ENCODE measurements at regions not wholly inside any gene's neighbourhood (a gene's known extent, or its start where the extent isn't known, plus 50 kb on each side); places are given as distances from the start of the nearest gene placed in this dataset.

DNA sequence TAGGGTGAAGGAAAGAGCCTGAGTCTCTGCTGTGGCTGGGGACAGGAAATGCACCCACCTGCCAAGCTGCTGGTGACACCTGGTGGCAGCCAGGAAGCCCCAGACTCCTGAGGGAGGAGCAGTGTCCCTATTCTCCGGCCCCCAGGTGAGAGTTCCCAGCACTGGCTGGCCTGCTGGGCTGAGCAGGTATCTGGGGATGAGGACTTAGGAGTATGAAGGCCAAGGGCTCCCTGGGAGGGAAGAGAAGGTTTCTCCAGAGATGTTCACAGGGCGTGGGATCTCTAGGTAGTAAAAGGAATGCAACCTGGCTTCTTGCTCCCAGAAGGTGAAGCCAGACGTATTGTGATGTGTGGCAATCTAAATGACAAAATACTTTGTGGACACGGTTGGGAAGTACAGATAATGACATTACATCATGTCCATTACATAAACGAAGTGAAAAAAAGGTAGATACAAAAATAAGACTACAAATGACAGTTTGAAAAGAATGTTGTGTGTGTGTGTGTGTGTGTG, 75.8 kb upstream of the SLC1A4 start:
- no peak overlapping the region for H2AFZ ChIP-seq (ENCODE audit: low read depth, low read length)
- peak overlapping the region; percentile 93; the same call in 1 of the 2 replicates for H3K27ac ChIP-seq (ENCODE audit: low read length)
- H3K4me2 ChIP-seq (ENCODE audit: low read length) = peak overlapping the region; percentile 71
- no peaks in the 10 kb centered on the region for H4K20me1 ChIP-seq (ENCODE audit: insufficient read depth, low read length)
- peak overlapping the region; percentile 49; the same call in 1 of the 2 replicates for H3K4me3 ChIP-seq (ENCODE audit: low read length)
- peak overlapping the region; percentile 65; the same call in 1 of the 2 replicates for H3K9ac ChIP-seq (ENCODE audit: low read length)
- no peaks in the 10 kb centered on the region for H3K36me3 ChIP-seq (replicated peaks; ENCODE audit: low read depth, low read length)
- H3K27me3 ChIP-seq (ENCODE audit: low read depth, low read length) = no peaks in the 10 kb centered on the region
- H3K4me1 ChIP-seq (ENCODE audit: low read length) = peaks cover 66% of the 10 kb centered on the region
- H3K79me2 ChIP-seq (ENCODE audit: low read length) = no peaks in the 10 kb centered on the region
- no peaks in the 10 kb centered on the region for H3K9me3 ChIP-seq (ENCODE audit: insufficient read depth, low read length)
- TF ChIP-seq, protein P1, sequence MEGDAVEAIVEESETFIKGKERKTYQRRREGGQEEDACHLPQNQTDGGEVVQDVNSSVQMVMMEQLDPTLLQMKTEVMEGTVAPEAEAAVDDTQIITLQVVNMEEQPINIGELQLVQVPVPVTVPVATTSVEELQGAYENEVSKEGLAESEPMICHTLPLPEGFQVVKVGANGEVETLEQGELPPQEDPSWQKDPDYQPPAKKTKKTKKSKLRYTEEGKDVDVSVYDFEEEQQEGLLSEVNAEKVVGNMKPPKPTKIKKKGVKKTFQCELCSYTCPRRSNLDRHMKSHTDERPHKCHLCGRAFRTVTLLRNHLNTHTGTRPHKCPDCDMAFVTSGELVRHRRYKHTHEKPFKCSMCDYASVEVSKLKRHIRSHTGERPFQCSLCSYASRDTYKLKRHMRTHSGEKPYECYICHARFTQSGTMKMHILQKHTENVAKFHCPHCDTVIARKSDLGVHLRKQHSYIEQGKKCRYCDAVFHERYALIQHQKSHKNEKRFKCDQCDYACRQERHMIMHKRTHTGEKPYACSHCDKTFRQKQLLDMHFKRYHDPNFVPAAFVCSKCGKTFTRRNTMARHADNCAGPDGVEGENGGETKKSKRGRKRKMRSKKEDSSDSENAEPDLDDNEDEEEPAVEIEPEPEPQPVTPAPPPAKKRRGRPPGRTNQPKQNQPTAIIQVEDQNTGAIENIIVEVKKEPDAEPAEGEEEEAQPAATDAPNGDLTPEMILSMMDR (IDR thresholded peaks at IDR 0.05; ENCODE audit: low read depth, low read length) = peak; percentile 76
- no peak for TF ChIP-seq EZH2phosphoT487 (IDR thresholded peaks at IDR 0.05; ENCODE audit: low read depth)

DNA sequence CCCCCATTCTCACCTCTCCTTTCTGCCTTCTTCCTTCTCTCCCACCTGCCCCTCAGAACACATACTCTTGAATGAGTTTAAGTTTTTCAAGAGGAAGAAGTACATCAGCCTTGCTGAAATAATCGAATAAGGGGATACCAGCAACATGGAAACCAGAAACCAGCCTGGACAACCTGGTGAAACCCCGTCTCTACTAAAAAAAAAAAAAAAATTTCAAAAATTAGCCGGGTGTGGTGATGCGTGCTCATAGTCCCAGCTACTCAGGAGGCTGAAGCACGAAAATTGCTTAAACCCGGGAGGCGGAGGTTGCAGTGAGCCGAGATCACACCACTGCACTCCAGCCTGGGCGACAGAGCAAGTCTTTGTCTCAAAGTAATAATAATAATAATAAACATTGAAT, 75.0 kb upstream of the SLC1A4 start:
- Histone ChIP-seq H2AFZ (ENCODE audit: low read depth, low read length) (no peak overlapping the region), H3K9ac (ENCODE audit: low read length) (peak overlapping the region; percentile 65), H3K4me2 (ENCODE audit: low read length) (peak overlapping the region; percentile 71), H3K9me3 (ENCODE audit: insufficient read depth, low read length) (no peaks in the 10 kb centered on the region), H3K4me1 (ENCODE audit: low read length) (peaks cover 71% of the 10 kb centered on the region), H3K36me3 (replicated peaks; ENCODE audit: low read depth, low read length) (peaks cover 4% of the 10 kb centered on the region), H3K27ac (ENCODE audit: low read length) (peak overlapping the region; percentile 93), H3K79me2 (ENCODE audit: low read length) (no peaks in the 10 kb centered on the region), H4K20me1 (ENCODE audit: insufficient read depth, low read length) (no peaks in the 10 kb centered on the region), H3K4me3 (ENCODE audit: low read length) (peak overlapping the region; percentile 49), H3K27me3 (ENCODE audit: low read depth, low read length) (no peaks in the 10 kb centered on the region)
- TF ChIP-seq, protein P1 (IDR thresholded peaks at IDR 0.05; ENCODE audit: low read depth, low read length) = no peak
- no peak for TF ChIP-seq EZH2phosphoT487 (IDR thresholded peaks at IDR 0.05; ENCODE audit: low read depth)

DNA sequence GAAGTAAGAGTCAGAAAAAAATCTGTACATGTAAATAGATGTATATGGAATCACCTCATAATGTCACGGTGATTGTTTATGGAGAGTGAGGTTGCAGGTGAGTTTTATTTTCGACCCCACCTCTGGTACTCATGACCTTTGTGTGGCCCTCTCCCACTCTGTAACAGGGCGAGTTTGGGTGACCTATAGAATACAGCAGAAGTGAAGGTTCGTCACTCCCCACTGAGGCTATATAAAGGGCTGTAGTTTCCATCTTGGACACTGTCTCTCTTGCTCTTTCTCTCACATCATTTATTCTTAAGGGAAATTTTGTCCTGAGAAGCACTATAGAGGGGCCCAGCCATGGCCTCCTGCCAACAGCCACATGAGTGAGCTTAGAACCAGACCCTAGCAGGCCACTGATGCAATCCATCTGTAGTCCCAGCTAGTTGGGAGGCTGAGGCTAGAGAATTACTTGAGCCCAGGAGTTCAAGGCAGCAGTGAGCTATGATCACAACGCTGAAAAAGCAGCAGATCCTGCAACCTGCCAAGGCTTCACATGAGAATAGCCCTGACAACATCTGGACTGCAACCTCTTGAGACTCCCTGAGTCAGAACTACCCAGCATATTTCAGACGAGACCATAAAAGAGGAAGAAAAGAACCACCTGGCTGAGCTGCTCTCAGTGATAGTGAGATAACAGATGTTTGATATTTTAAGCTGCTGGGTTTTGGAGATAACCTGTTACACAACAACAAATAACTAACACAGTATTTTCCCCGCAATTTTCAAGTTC, 74.3 kb upstream of the SLC1A4 start:
- Histone ChIP-seq H3K4me2 (ENCODE audit: low read length) (peak overlapping the region; percentile 71), H3K9me3 (ENCODE audit: insufficient read depth, low read length) (no peaks in the 10 kb centered on the region), H3K79me2 (ENCODE audit: low read length) (no peaks in the 10 kb centered on the region), H4K20me1 (ENCODE audit: insufficient read depth, low read length) (no peaks in the 10 kb centered on the region), H3K27me3 (ENCODE audit: low read depth, low read length) (no peaks in the 10 kb centered on the region), H3K9ac (ENCODE audit: low read length) (peak overlapping the region; percentile 65), H3K36me3 (replicated peaks; ENCODE audit: low read depth, low read length) (peaks cover 4% of the 10 kb centered on the region), H3K4me3 (ENCODE audit: low read length) (peak overlapping the region; percentile 49), H2AFZ (ENCODE audit: low read depth, low read length) (no peak overlapping the region), H3K4me1 (ENCODE audit: low read length) (peaks cover 74% of the 10 kb centered on the region), H3K27ac (ENCODE audit: low read length) (peak overlapping the region; percentile 93)
- TF ChIP-seq, protein P1 (IDR thresholded peaks at IDR 0.05; ENCODE audit: low read depth, low read length) = no peak
- TF ChIP-seq EZH2phosphoT487 (IDR thresholded peaks at IDR 0.05; ENCODE audit: low read depth) = no peak

DNA sequence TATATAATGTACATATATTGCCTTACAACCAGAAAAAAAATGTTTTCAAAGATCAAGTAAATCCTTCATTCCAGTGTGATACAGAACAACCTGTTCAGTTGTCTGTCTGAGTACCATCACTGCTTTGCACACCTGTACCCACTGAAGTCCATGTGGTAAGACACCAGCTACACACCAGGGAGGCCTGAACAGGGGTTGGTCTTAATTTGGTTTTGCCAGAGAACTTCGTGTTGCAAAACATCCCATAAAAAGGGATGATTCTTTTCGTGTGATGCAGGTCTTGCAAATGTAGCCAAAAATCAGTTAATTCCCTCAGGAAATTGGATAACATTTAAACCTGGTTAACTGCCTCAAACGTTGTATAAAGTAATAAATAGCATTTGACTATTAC, 73.7 kb upstream of the SLC1A4 start:
- no peaks in the 10 kb centered on the region for H4K20me1 ChIP-seq (ENCODE audit: insufficient read depth, low read length)
- H3K9ac ChIP-seq (ENCODE audit: low read length) = peak overlapping the region; percentile 48; the same call in 1 of the 2 replicates
- no peaks in the 10 kb centered on the region for H3K9me3 ChIP-seq (ENCODE audit: insufficient read depth, low read length)
- H3K36me3 ChIP-seq (replicated peaks; ENCODE audit: low read depth, low read length) = peaks cover 4% of the 10 kb centered on the region
- H3K4me3 ChIP-seq (ENCODE audit: low read length) = peak overlapping the region; percentile 31
- no peaks in the 10 kb centered on the region for H3K79me2 ChIP-seq (ENCODE audit: low read length)
- TF ChIP-seq EZH2phosphoT487 (IDR thresholded peaks at IDR 0.05; ENCODE audit: low read depth) = no peak
- TF ChIP-seq, protein P1 (IDR thresholded peaks at IDR 0.05; ENCODE audit: low read depth, low read length) = no peak
- peaks cover 74% of the 10 kb centered on the region for H3K4me1 ChIP-seq (ENCODE audit: low read length)
- no peaks in the 10 kb centered on the region for H3K27me3 ChIP-seq (ENCODE audit: low read depth, low read length)
- peak overlapping the region; percentile 93 for H3K27ac ChIP-seq (ENCODE audit: low read length)
- no peak overlapping the region for H2AFZ ChIP-seq (ENCODE audit: low read depth, low read length)
- peak overlapping the region; percentile 71 for H3K4me2 ChIP-seq (ENCODE audit: low read length)
